HepG2 (cell line): ENCODE measurements at regions not wholly inside any gene's neighbourhood (a gene's known extent, or its start where the extent isn't known, plus 50 kb on each side); places are given as distances from the start of the nearest gene placed in this dataset.

Experiments
- ATAC-seq: fragments of 200-7000 bp; cut with Tn5 transposase; 3 replicates; pipeline ENCODE4 v1.9.1; 2020; ENCODE audit warnings: mild to moderate bottlenecking, moderate library complexity
- BruUV-seq: library from RNA; stranded (reverse); fragments of 400-500 nt; replicated peaks from 2 replicates; lab custom pipeline; 2021; lab: Mats Ljungman, UMichigan
- CTCF ChIA-PET: fragments of 300-600 bp; formaldehyde crosslinking; extraction: SDS; loops from one replicate; lab custom pipeline; 2021; ENCODE audit warnings: low total read pairs, inconsistent platforms, low intra/inter-chr PET ratio; lab: Yijun Ruan, JAX
- POLR2A ChIA-PET: fragments of 350-600 bp; sonication (Branson Sonifier 250); formaldehyde crosslinking; loops from one replicate; lab custom pipeline; 2020; ENCODE audit warnings: antibody characterized with exemption, inconsistent platforms; lab: Yijun Ruan, JAX
- DNase-seq: peaks from one replicate; pipeline ENCODE4 v3.0.0-alpha.2; 2015; ENCODE audit warnings: low spot score
- FAIRE-seq: peaks from 3 replicates; lab custom pipeline; 2011; peaks lifted over from hg19 to GRCh38; lab: Jason Lieb, UNC
- H2AFZ ChIP-seq: one replicate; pipeline ENCODE4 v1.6.1; 2011; ENCODE audit warnings: low read length, inconsistent platforms
- H3K27ac ChIP-seq: fragments of 300-600 bp; 3 replicates; pipeline ENCODE4 v1.8.0; 2011; ENCODE audit warnings: mixed run types, mild to moderate bottlenecking, mixed read lengths, low read length, inconsistent platforms; ENCODE audit not compliant: insufficient read depth; ENCODE audit errors: extremely low read length
- H3K27me3 ChIP-seq, 2 experiments: fragments of 200-600 bp in 1 of 2; 2 replicates in 1 of 2; 3 replicates in 1 of 2; pipeline versions ENCODE4 v1.6.0 to v1.8.0; 2011; ENCODE audit warnings: low read length in 2 of 2, mild to moderate bottlenecking in 2 of 2, moderate library complexity in 2 of 2, inconsistent platforms in 1 of 2; ENCODE audit not compliant: insufficient read depth in 2 of 2, control insufficient read depth in 1 of 2
- H3K36me3 ChIP-seq, 2 experiments: fragments of 200-600 bp in 1 of 2; replicated peaks in 1 of 2; 2 replicates in 1 of 2; 3 replicates in 1 of 2; pipeline versions ENCODE4 v1.5.1 to v1.8.0; 2011; ENCODE audit warnings: low read length in 2 of 2, inconsistent platforms in 1 of 2; ENCODE audit not compliant: insufficient read depth in 2 of 2, control insufficient read depth in 1 of 2
- H3K4me1 ChIP-seq: 2 replicates; pipeline ENCODE4 v1.5.1; 2012; ENCODE audit warnings: low read length, inconsistent platforms; ENCODE audit not compliant: insufficient read depth
- H3K4me2 ChIP-seq: 2 replicates; pipeline ENCODE4 v1.6.0; 2011; ENCODE audit warnings: low read depth, low read length, inconsistent platforms
- H3K4me3 ChIP-seq, 3 experiments: fragments of 200-600 bp in 1 of 3; sonication (generic), shearing (Covaris generic) in 1 of 3; replicated peaks in 1 of 3; 2 replicates each; pipeline ENCODE4 v1.5.1; 2011 to 2016; ENCODE audit warnings: low read length in 3 of 3, inconsistent platforms in 2 of 3, low read depth in 2 of 3, mild to moderate bottlenecking in 2 of 3, control low read depth in 1 of 3, mixed read lengths in 1 of 3; ENCODE audit not compliant: insufficient read depth in 1 of 3
- H3K79me2 ChIP-seq: one replicate; pipeline ENCODE4 v1.6.1; 2011; ENCODE audit warnings: low read length, inconsistent platforms; ENCODE audit not compliant: insufficient read depth
- H3K9ac ChIP-seq: 2 replicates; pipeline ENCODE4 v1.6.0; 2011; ENCODE audit warnings: mild to moderate bottlenecking, low read depth, low read length, inconsistent platforms; ENCODE audit not compliant: insufficient read depth
- H3K9me3 ChIP-seq: 2 replicates; pipeline ENCODE4 v1.5.1; 2012; ENCODE audit warnings: mild to moderate bottlenecking, low read length
- H4K20me1 ChIP-seq: 2 replicates; pipeline ENCODE4 v1.6.0; 2011; ENCODE audit warnings: inconsistent platforms, mild to moderate bottlenecking, low read length, moderate library complexity; ENCODE audit not compliant: insufficient read depth
- AHR ChIP-seq: IDR thresholded peaks from 2 replicates; pipeline ENCODE4 v1.6.1; 2018; ENCODE audit warnings: missing genetic modification reagents, missing compliant biosample characterization
- DR1 ChIP-seq: sonication (generic); formaldehyde crosslinking; IDR thresholded peaks from 2 replicates; pipeline ENCODE4 v1.8.0; 2021; ENCODE audit warnings: mild to moderate bottlenecking, missing genetic modification reagents, inconsistent platforms
- GABPA ChIP-seq, 2 experiments: IDR thresholded peaks; 2 replicates each; pipeline ENCODE4 v1.6.1; 2011 to 2016; ENCODE audit warnings: low read depth in 2 of 2, low read length in 1 of 2, missing biosample characterization in 1 of 2, missing genetic modification characterization in 1 of 2
- HDAC1 ChIP-seq: sonication (generic); formaldehyde crosslinking; IDR thresholded peaks from 2 replicates; pipeline ENCODE4 v1.5.1; 2020; ENCODE audit warnings: mild to moderate bottlenecking, missing genetic modification reagents
- KAT2B ChIP-seq: fragments of 150-350 bp; IDR thresholded peaks from 2 replicates; pipeline ENCODE4 v1.6.1; 2014; ENCODE audit warnings: low read depth, low read length, borderline replicate concordance
- POGZ ChIP-seq: sonication (generic); formaldehyde crosslinking; IDR thresholded peaks from 2 replicates; pipeline ENCODE4 v1.4.0; 2020; ENCODE audit warnings: mild to moderate bottlenecking, missing genetic modification reagents
- RBAK ChIP-seq: sonication (generic); formaldehyde crosslinking; IDR thresholded peaks from 2 replicates; pipeline ENCODE4 v1.5.1; 2020; ENCODE audit warnings: mild to moderate bottlenecking, missing genetic modification reagents
- TAF15 ChIP-seq: fragments of 200-400 bp; formaldehyde crosslinking; IDR thresholded peaks from one replicate; pipeline ENCODE4 v1.6.1; 2018; ENCODE audit warnings: mild to moderate bottlenecking, low read depth, low read length; ENCODE audit not compliant: poor library complexity, severe bottlenecking
- ZNF12 ChIP-seq: sonication (generic); formaldehyde crosslinking; IDR thresholded peaks from 2 replicates; pipeline ENCODE4 v1.5.0; 2020; ENCODE audit warnings: missing genetic modification reagents
- ZNF234 ChIP-seq: sonication (generic); formaldehyde crosslinking; conservative IDR thresholded peaks from 2 replicates; pipeline ENCODE4 v1.5.1; 2020; ENCODE audit warnings: mild to moderate bottlenecking, missing genetic modification reagents
- ZNF33A ChIP-seq: sonication (generic); formaldehyde crosslinking; IDR thresholded peaks from 2 replicates; pipeline ENCODE4 v1.5.1; 2020; ENCODE audit warnings: missing genetic modification reagents, mild to moderate bottlenecking, moderate library complexity, borderline replicate concordance
- ZNF33B ChIP-seq: sonication (generic); formaldehyde crosslinking; IDR thresholded peaks from 2 replicates; pipeline ENCODE4 v1.5.1; 2020; ENCODE audit warnings: mild to moderate bottlenecking, missing genetic modification reagents
- ZNF558 ChIP-seq: sonication (generic); formaldehyde crosslinking; IDR thresholded peaks from 2 replicates; pipeline ENCODE4 v1.9.0; 2022; ENCODE audit warnings: mild to moderate bottlenecking, missing genetic modification reagents, borderline replicate concordance
- ZNF672 ChIP-seq: sonication (generic); formaldehyde crosslinking; IDR thresholded peaks from 2 replicates; pipeline ENCODE4 v1.8.1; 2022; ENCODE audit warnings: missing genetic modification reagents
- ZNF674 ChIP-seq: sonication (generic); formaldehyde crosslinking; IDR thresholded peaks from 2 replicates; pipeline ENCODE4 v1.5.0; 2020; ENCODE audit warnings: low read depth, mild to moderate bottlenecking, missing genetic modification reagents
- ZNF713 ChIP-seq: sonication (generic); formaldehyde crosslinking; IDR thresholded peaks from 2 replicates; pipeline ENCODE4 v1.4.0; 2020; ENCODE audit warnings: mild to moderate bottlenecking, missing genetic modification reagents
- ZNF879 ChIP-seq: sonication (generic); formaldehyde crosslinking; IDR thresholded peaks from 2 replicates; pipeline ENCODE4 v1.8.1; 2023; ENCODE audit warnings: missing genetic modification reagents
- ZSCAN21 ChIP-seq: sonication (generic); formaldehyde crosslinking; IDR thresholded peaks from 2 replicates; pipeline ENCODE4 v1.8.0; 2022; ENCODE audit warnings: mild to moderate bottlenecking, missing genetic modification reagents, moderate library complexity, borderline replicate concordance
- in situ Hi-C: cut with HindIII; loops from 2 replicates; pipeline ENCODE4 v1.10.0; 2017; ENCODE audit warnings: low pct_unique_long_range_greater_than_20kb; ENCODE audit not compliant: extremely low pct_ligation_motif_present
- intact Hi-C: fragments of 100-400 bp; cut with micrococcal nuclease; formaldehyde crosslinking; loops from one replicate; pipeline ENCODE4 v1.10.0; 2022; ENCODE audit not compliant: unreplicated experiment
- TF ChIP-seq, protein P1 (sequence below): sonication (generic); formaldehyde crosslinking; IDR thresholded peaks from 2 replicates; pipeline ENCODE4 v1.4.0; 2020; ENCODE audit warnings: mild to moderate bottlenecking, missing genetic modification reagents
- TF ChIP-seq, protein P2 (sequence below): sonication (generic); formaldehyde crosslinking; IDR thresholded peaks from 2 replicates; pipeline ENCODE4 v1.4.0; 2020; ENCODE audit warnings: missing genetic modification reagents
- TF ChIP-seq, protein P3 (sequence below): sonication (generic); formaldehyde crosslinking; IDR thresholded peaks from 2 replicates; pipeline ENCODE4 v1.5.0; 2020; ENCODE audit warnings: missing genetic modification reagents

DNA sequence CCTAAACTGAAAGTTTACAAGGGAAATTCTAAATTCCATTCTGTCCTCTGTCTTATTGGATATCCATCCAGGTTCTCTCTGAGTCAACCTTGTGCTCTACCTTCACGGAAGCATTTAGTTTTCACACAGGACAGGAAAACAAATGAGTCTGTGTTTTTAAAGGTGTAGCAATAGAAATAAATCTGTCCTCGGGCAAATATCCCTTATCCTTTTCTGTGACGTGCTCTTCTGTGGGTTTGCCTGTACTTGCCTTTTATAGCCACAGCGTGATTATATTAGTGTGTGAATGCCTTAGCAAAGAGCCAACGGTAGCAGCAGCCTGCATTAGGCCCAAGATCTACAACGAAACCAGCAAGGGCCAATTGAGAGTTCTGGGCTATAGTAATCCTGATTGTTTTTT is 127.2 kb upstream of the PLSCR5 start (continued):
- TF ChIP-seq, protein P1, sequence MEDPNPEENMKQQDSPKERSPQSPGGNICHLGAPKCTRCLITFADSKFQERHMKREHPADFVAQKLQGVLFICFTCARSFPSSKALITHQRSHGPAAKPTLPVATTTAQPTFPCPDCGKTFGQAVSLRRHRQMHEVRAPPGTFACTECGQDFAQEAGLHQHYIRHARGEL, result no peak
- TF ChIP-seq TAF15 (no peak), ZNF674 (CRISPR knock-in tag) (no peak), HDAC1 (CRISPR knock-in tag) (no peak)

DNA sequence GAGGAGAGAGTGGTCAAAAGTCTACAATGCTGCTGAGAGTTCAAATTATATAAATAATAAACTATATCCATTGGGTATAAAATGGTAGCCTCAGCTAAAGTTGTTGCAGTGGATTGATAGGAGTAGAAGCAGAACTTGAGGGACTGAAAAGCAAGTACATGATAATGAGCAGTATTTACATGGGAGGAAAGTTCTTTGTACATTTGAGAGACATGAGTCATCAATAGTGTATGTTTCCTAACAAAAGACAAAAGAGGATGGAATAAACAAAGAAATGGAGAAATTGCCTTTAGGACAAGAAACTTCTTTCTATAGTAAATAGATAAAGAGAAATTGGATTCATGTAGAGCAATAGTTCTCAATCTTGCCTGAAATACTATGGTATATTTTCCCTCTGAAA is 110.0 kb upstream of the PLSCR5 start:
- Histone ChIP-seq H3K9me3 (no peaks in the 10 kb centered on the region), H3K27me3 (no peaks in the 10 kb centered on the region), H3K36me3 (no peaks in the 10 kb centered on the region), H3K79me2 (no peaks in the 10 kb centered on the region), H3K4me2 (no peak overlapping the region), H2AFZ (no peak overlapping the region), H3K27ac (no peak overlapping the region), H3K4me1 (no peaks in the 10 kb centered on the region), H3K9ac (no peak overlapping the region), H4K20me1 (no peaks in the 10 kb centered on the region), H3K4me3 (no peak overlapping the region)
- intact Hi-C loops (no loop called here), in situ Hi-C loops (no loop called here)
- ATAC-seq (no peak), FAIRE-seq (no peak), DNase-seq (no peak)
- ChIA-PET POLR2A (no interaction called here), CTCF (no interaction called here)
- no TSS peak for BruUV-seq
- TF ChIP-seq ZNF672 (CRISPR knock-in tag) (no peak), ZNF33A (CRISPR knock-in tag) (no peak), KAT2B (no peak), GABPA (IDR thresholded peaks at IDR 0.05; ENCODE audit: low read depth, low read length) (no peak), GABPA (CRISPR knock-in tag; IDR thresholded peaks at IDR 0.05; ENCODE audit: low read depth) (no peak), RBAK (CRISPR knock-in tag) (no peak), DR1 (no peak), ZSCAN21 (CRISPR knock-in tag) (no peak), ZNF879 (CRISPR knock-in tag) (no peak), ZNF12 (CRISPR knock-in tag) (no peak), ZNF713 (CRISPR knock-in tag) (no peak), POGZ (no peak), AHR (CRISPR knock-in tag) (no peak), ZNF33B (CRISPR knock-in tag) (no peak), ZNF558 (CRISPR knock-in tag) (no peak), ZNF234 (no peak)
- TF ChIP-seq, protein P2, sequence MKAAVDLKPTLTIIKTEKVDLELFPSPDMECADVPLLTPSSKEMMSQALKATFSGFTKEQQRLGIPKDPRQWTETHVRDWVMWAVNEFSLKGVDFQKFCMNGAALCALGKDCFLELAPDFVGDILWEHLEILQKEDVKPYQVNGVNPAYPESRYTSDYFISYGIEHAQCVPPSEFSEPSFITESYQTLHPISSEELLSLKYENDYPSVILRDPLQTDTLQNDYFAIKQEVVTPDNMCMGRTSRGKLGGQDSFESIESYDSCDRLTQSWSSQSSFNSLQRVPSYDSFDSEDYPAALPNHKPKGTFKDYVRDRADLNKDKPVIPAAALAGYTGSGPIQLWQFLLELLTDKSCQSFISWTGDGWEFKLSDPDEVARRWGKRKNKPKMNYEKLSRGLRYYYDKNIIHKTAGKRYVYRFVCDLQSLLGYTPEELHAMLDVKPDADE (CRISPR knock-in tag), result no peak
- TF ChIP-seq, protein P3, sequence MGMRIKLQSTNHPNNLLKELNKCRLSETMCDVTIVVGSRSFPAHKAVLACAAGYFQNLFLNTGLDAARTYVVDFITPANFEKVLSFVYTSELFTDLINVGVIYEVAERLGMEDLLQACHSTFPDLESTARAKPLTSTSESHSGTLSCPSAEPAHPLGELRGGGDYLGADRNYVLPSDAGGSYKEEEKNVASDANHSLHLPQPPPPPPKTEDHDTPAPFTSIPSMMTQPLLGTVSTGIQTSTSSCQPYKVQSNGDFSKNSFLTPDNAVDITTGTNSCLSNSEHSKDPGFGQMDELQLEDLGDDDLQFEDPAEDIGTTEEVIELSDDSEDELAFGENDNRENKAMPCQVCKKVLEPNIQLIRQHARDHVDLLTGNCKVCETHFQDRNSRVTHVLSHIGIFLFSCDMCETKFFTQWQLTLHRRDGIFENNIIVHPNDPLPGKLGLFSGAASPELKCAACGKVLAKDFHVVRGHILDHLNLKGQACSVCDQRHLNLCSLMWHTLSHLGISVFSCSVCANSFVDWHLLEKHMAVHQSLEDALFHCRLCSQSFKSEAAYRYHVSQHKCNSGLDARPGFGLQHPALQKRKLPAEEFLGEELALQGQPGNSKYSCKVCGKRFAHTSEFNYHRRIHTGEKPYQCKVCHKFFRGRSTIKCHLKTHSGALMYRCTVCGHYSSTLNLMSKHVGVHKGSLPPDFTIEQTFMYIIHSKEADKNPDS (CRISPR knock-in tag), result no peak
